ENCODE measurements at regions not wholly inside any gene's neighbourhood (a gene's known extent, or its start where the extent isn't known, plus 50 kb on each side); places are given as distances from the start of the nearest gene placed in this dataset.
"Not testable (repeated sequence)": the region's sequence is repeated elsewhere in the genome, so short reads cannot be mapped to it uniquely, and the experiment has no call there.

GRCh38 chr5:67896930-67897313 lies 318.6 kb upstream of the PIK3R1 start:
- DNase-seq (ENCODE audit: low read depth, low spot score) = no peak
- in situ Hi-C loops (cut with HindIII; ENCODE audit: low pct_unique_long_range_greater_than_20kb, low sequenced_read_pairs) = no loop called here

- in situ Hi-C loops (cut with HindIII; ENCODE audit: low pct_unique_long_range_greater_than_20kb, low sequenced_read_pairs) = no loop called here
- peak; percentile 12 for DNase-seq (ENCODE audit: low read depth, low spot score)
Measured at GRCh38 chr5:67896311-67896929, 319.1 kb upstream of the PIK3R1 start.

- in situ Hi-C loops (cut with HindIII; ENCODE audit: low pct_unique_long_range_greater_than_20kb, low sequenced_read_pairs); DNase-seq (ENCODE audit: low read depth, low spot score): not testable (repeated sequence)
Measured at GRCh38 chr5:67889870-67890269, 325.7 kb upstream of the PIK3R1 start.

- in situ Hi-C loops (cut with HindIII; ENCODE audit: low pct_unique_long_range_greater_than_20kb, low sequenced_read_pairs) = no loop called here
- no peak for DNase-seq (ENCODE audit: low read depth, low spot score)
Measured at GRCh38 chr5:67887748-67888161, 327.8 kb upstream of the PIK3R1 start.

- in situ Hi-C loops (cut with HindIII; ENCODE audit: low pct_unique_long_range_greater_than_20kb, low sequenced_read_pairs) = no loop called here
- DNase-seq (ENCODE audit: low read depth, low spot score) = no peak
Measured at GRCh38 chr5:67886761-67887160, 328.8 kb upstream of the PIK3R1 start.

GRCh38 chr5:67880876-67881275 lies 334.7 kb upstream of the PIK3R1 start:
- no peak for DNase-seq (ENCODE audit: low read depth, low spot score)

GRCh38 chr5:67880511-67880805 lies 335.1 kb upstream of the PIK3R1 start:
- no peak for DNase-seq (ENCODE audit: low read depth, low spot score)
- in situ Hi-C loops (cut with HindIII; ENCODE audit: low pct_unique_long_range_greater_than_20kb, low sequenced_read_pairs) = no loop called here

More at GRCh38 chr5:67880876-67881275, 334.7 kb upstream of the PIK3R1 start:
- in situ Hi-C loops (cut with HindIII; ENCODE audit: low pct_unique_long_range_greater_than_20kb, low sequenced_read_pairs) = no loop called here

GRCh38 chr5:67879620-67880510 lies 335.7 kb upstream of the PIK3R1 start:
- peak; percentile 75 for DNase-seq (ENCODE audit: low read depth, low spot score)
- in situ Hi-C loops (cut with HindIII; ENCODE audit: low pct_unique_long_range_greater_than_20kb, low sequenced_read_pairs) = no loop called here

GRCh38 chr5:67878933-67879332 lies 336.6 kb upstream of the PIK3R1 start:
- in situ Hi-C loops (cut with HindIII; ENCODE audit: low pct_unique_long_range_greater_than_20kb, low sequenced_read_pairs) = no loop called here
- peak; percentile 50 for DNase-seq (ENCODE audit: low read depth, low spot score)

- no peak for DNase-seq (ENCODE audit: low read depth, low spot score)
- in situ Hi-C loops (cut with HindIII; ENCODE audit: low pct_unique_long_range_greater_than_20kb, low sequenced_read_pairs) = no loop called here
Measured at GRCh38 chr5:67876371-67876770, 339.2 kb upstream of the PIK3R1 start.

- in situ Hi-C loops (cut with HindIII; ENCODE audit: low pct_unique_long_range_greater_than_20kb, low sequenced_read_pairs) = no loop called here
- DNase-seq (ENCODE audit: low read depth, low spot score) = no peak
Measured at GRCh38 chr5:67875601-67876000, 340.0 kb upstream of the PIK3R1 start.

GRCh38 chr5:67873935-67874334 lies 341.6 kb upstream of the PIK3R1 start:
- no peak for DNase-seq (ENCODE audit: low read depth, low spot score)
- in situ Hi-C loops (cut with HindIII; ENCODE audit: low pct_unique_long_range_greater_than_20kb, low sequenced_read_pairs) = no loop called here

- in situ Hi-C loops (cut with HindIII; ENCODE audit: low pct_unique_long_range_greater_than_20kb, low sequenced_read_pairs) = no loop called here
- DNase-seq (ENCODE audit: low read depth, low spot score) = no peak
Measured at GRCh38 chr5:67870662-67871061, 344.9 kb upstream of the PIK3R1 start.

- DNase-seq (ENCODE audit: low read depth, low spot score); in situ Hi-C loops (cut with HindIII; ENCODE audit: low pct_unique_long_range_greater_than_20kb, low sequenced_read_pairs): not testable (repeated sequence)
Measured at GRCh38 chr5:67864335-67864734, 351.2 kb upstream of the PIK3R1 start.

GRCh38 chr5:67858471-67859031 lies 357.0 kb upstream of the PIK3R1 start:
- no peak for DNase-seq (ENCODE audit: low read depth, low spot score)
- in situ Hi-C loops (cut with HindIII; ENCODE audit: low pct_unique_long_range_greater_than_20kb, low sequenced_read_pairs) = no loop called here

GRCh38 chr5:67857502-67857901 lies 358.1 kb upstream of the PIK3R1 start:
- in situ Hi-C loops (cut with HindIII; ENCODE audit: low pct_unique_long_range_greater_than_20kb, low sequenced_read_pairs) = no loop called here
- DNase-seq (ENCODE audit: low read depth, low spot score) = no peak

- DNase-seq (ENCODE audit: low read depth, low spot score) = no peak
- in situ Hi-C loops (cut with HindIII; ENCODE audit: low pct_unique_long_range_greater_than_20kb, low sequenced_read_pairs) = no loop called here
Measured at GRCh38 chr5:67855523-67855922, 360.0 kb upstream of the PIK3R1 start.

GRCh38 chr5:67850906-67851305 lies 364.6 kb upstream of the PIK3R1 start:
- in situ Hi-C loops (cut with HindIII; ENCODE audit: low pct_unique_long_range_greater_than_20kb, low sequenced_read_pairs); DNase-seq (ENCODE audit: low read depth, low spot score): not testable (repeated sequence)

GRCh38 chr5:67844924-67845323 lies 370.6 kb upstream of the PIK3R1 start:
- DNase-seq (ENCODE audit: low read depth, low spot score) = no peak
- in situ Hi-C loops (cut with HindIII; ENCODE audit: low pct_unique_long_range_greater_than_20kb, low sequenced_read_pairs) = no loop called here

Data from SK-MEL-5 (cell line).